Left kidney (tissue), 1 donor: ENCODE measurements at regions not wholly inside any gene's neighbourhood (a gene's known extent, or its start where the extent isn't known, plus 50 kb on each side); places are given as distances from the start of the nearest gene placed in this dataset.
"Not testable (repeated sequence)": the region's sequence is repeated elsewhere in the genome, so short reads cannot be mapped to it uniquely, and the experiment has no call there.

Source experiments
- DNase-seq: peaks from one replicate; pipeline ENCODE4 v3.0.0-alpha.2; 2013

DNA sequence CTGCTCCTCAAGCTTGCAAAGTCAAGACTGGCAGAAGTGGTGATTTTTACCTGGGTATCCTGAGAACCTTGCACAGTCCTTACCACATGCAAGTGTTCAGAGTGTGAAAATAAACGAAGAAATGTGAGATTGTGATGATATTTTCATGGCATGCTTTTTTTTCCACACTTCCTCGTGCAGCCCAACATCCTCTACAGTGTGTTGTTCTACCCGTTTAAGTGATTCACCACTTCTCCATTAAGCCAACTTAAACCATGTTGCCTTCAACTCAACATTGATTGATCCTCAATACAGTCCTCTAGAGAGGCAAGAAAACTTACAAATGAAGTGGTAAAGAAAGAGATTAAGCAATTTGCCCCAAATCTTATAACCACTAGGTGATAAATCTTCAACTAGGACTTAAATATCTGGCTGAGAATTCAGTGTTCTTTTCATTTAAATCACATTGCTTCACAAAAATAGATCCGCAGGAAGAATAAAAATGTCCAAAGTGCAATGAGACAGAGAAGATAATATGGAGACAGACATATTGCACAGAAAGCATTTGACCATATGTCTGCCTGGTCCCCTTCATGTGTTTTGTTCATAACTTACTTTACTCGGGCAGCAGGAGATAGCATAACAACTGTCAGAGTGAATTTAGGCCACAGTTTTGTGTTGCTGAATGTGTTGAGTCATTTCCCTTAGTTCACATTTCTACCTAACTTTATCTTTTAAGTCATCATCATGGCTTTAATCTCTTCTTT lies 75.8 kb upstream of the PARP8 start:
- not testable (repeated sequence) for DNase-seq

DNA sequence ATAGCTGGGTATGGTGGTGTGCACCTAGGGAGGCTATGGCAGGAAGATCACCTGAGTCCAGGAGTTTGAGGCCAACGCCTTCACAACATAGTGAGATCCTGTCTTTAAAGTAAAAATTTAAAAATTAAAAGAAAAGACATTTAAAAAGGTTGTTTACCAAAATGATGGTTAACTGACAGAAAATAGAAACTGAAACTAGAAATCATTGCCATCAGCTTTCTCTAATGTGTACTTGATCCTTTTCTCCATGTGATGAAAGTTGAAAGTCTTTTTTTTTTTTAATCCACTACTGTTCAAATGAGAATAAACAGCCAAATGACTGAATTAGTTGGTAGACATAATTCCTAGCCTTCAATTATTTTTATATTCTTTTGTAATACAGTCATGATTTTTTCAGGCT lies 75.1 kb upstream of the PARP8 start:
- DNase-seq = not testable (repeated sequence)

DNA sequence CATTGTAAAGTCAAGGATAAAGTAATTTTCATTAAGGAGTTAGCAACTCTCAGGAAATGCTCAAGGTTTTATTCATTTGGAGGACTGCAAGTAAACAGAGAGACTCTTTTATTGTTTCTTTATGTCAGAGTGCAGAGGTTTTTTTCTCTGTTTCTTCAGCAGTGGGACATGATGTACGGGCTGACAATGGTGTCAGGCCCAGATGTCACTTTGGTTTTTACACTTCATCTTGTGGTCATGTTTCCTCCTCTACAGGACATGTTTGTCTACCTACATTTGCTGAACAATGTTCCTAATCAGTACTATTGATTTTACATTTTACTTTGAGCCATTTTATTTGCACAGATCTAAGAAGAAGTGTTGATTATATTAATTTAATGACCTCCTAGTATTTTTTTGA lies 72.8 kb upstream of the PARP8 start:
- DNase-seq = no peak

GRCh38 chr5:50595199-50595598 lies 71.2 kb upstream of the PARP8 start:
- DNase-seq = no peak

DNA sequence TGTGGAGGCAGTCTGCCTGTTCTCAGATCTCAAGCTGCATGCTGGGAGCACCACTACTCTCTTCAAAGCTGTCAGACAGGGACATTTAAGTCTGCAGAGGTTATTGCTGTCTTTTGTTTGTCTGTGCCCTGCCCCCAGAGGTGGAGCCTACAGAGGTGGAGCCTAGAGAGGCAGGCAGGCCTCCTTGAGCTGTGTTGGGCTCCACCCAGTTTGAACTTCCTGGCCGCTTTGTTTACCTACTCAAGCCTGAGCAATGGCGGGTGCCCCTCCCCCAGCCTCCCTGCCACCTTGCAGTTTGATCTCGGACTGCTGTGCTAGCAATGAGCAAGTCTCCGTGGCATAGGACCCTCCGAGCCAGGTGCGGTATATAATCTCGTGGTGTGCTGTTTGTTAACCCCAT lies 64.9 kb upstream of the PARP8 start:
- not testable (repeated sequence) for DNase-seq

- no peak for DNase-seq
Measured at GRCh38 chr5:50606179-50606578, 60.3 kb upstream of the PARP8 start.

- not testable (repeated sequence) for DNase-seq
Measured at GRCh38 chr5:50607456-50607855, 59.0 kb upstream of the PARP8 start.

DNA sequence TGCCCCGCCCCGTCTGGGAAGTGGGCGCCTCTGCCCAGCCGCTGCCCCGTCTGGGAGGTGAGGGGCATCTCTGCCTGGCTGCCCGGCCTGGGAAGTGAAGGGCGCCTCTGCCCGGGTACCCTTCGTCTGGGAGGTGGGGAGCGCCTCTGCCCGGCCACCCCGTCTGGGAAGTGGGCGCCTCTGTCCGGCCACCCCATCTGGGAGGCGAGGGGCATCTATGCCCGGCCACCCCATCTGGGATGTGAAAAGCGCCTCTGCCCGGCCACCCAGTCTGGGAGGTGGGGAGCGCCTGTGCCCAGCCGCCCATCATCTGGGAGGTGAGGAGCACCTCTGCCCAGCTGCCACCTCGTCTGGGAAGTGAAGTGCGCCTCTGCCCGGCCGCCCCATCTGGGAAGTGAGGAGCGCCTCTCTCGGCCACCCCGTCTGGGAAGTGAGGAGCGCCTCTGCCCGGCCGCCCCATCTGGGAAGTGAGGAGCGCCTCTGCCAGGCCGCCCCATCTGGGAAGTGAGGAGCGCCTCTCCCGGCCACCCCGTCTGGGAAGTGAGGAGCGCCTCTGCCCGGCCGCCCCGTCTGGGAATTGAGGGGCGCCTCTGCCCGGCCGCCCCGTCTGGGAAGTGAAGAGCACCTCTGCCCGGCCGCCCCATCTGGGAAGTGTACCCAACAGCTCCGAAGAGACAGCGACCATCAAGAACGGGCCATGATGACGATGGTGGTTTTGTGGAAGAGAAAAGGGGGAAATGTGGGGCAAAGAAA lies 58.3 kb upstream of the PARP8 start:
- DNase-seq = not testable (repeated sequence)

- DNase-seq = not testable (repeated sequence)
Measured at GRCh38 chr5:50613057-50613456, 53.4 kb upstream of the PARP8 start.
